Body of pancreas (tissue), 4 donors: ENCODE measurements at regions not wholly inside any gene's neighbourhood (a gene's known extent, or its start where the extent isn't known, plus 50 kb on each side); places are given as distances from the start of the nearest gene placed in this dataset.

Experiments used
- POLR2A ChIP-seq, 3 donors: fragments of 450-650 bp; IDR thresholded peaks; one replicate each; pipeline ENCODE4 v1.6.1; 2016; ENCODE audit warnings: antibody characterized with exemption in 3 of 3, mild to moderate bottlenecking in 2 of 3
- TF ChIP-seq, protein P1 (sequence below), 7 experiments: fragments of 450-650 bp in 4 of 7; fragments of 200-600 bp in 3 of 7; sonication (generic) in 3 of 7; IDR thresholded peaks; one replicate each; pipeline ENCODE4 v1.5.1; 2016 to 2019; ENCODE audit warnings: antibody characterized with exemption in 7 of 7

DNA sequence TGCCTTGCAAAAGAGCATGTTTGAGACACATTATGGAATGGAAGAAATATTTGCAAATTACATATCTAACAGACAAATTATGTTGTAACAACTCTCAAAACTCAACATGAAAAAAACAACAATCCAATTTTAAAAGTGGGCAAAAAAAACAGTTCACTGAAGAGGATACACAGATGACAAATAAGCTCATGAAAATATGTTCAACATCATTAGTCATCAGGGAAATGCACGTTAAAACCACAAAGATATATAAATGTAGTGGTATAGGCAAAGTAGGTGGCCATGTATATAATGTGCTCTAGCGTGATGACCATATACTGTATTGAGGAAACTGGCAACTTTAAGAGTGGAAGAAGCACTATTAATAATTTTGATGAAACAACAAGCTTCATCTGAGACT is 220.1 kb downstream of the IRS1 start:
- TF ChIP-seq, protein P1, sequence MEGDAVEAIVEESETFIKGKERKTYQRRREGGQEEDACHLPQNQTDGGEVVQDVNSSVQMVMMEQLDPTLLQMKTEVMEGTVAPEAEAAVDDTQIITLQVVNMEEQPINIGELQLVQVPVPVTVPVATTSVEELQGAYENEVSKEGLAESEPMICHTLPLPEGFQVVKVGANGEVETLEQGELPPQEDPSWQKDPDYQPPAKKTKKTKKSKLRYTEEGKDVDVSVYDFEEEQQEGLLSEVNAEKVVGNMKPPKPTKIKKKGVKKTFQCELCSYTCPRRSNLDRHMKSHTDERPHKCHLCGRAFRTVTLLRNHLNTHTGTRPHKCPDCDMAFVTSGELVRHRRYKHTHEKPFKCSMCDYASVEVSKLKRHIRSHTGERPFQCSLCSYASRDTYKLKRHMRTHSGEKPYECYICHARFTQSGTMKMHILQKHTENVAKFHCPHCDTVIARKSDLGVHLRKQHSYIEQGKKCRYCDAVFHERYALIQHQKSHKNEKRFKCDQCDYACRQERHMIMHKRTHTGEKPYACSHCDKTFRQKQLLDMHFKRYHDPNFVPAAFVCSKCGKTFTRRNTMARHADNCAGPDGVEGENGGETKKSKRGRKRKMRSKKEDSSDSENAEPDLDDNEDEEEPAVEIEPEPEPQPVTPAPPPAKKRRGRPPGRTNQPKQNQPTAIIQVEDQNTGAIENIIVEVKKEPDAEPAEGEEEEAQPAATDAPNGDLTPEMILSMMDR (IDR thresholded peaks at IDR 0.05): no peak
- TF ChIP-seq POLR2A (IDR thresholded peaks at IDR 0.05): no peak
